Endothelial cell of umbilical vein (primary cell): ENCODE measurements at regions not wholly inside any gene's neighbourhood (a gene's known extent, or its start where the extent isn't known, plus 50 kb on each side); places are given as distances from the start of the nearest gene placed in this dataset.
"Not testable (repeated sequence)": the region's sequence is repeated elsewhere in the genome, so short reads cannot be mapped to it uniquely, and the experiment has no call there.

ENCODE experiments used
- BruUV-seq: library from RNA; stranded (reverse); fragments of 400-500 nt; replicated peaks from 2 replicates; lab custom pipeline; 2021; lab: Mats Ljungman, UMichigan
- CTCF ChIA-PET: fragments of 300-600, 350-600 bp; sonication (Branson Sonifier 250); formaldehyde crosslinking; loops from one replicate; lab custom pipeline; 2021; ENCODE audit warnings: antibody characterized with exemption, inconsistent platforms; lab: Charles Lee
- POLR2A ChIA-PET: fragments of 300-600, 350-600 bp; sonication (Branson Sonifier 250); formaldehyde crosslinking; loops from one replicate; lab custom pipeline; 2021; ENCODE audit warnings: antibody characterized with exemption, inconsistent platforms; lab: Charles Lee
- DNase-seq: peaks from one replicate; pipeline ENCODE4 v3.0.0-alpha.2; 2011; ENCODE audit warnings: low read depth, low spot score
- FAIRE-seq: peaks from 2 replicates; lab custom pipeline; 2011; peaks lifted over from hg19 to GRCh38; lab: Jason Lieb, UNC
- H2AFZ ChIP-seq: 2 replicates; pipeline ENCODE4 v1.6.0; 2012; ENCODE audit warnings: low read depth, low read length, control low read depth, inconsistent platforms
- H3K27ac ChIP-seq: 2 replicates; pipeline ENCODE4 v1.5.1; 2011; ENCODE audit warnings: low read depth, mild to moderate bottlenecking, control low read depth, low read length, moderate library complexity; ENCODE audit not compliant: insufficient read depth
- H3K27me3 ChIP-seq, 2 experiments: 2 replicates each; pipeline versions ENCODE4 v1.6.0 to v1.6.1; 2011; ENCODE audit warnings: low read length in 2 of 2, mixed read lengths in 1 of 2; ENCODE audit not compliant: control insufficient read depth in 2 of 2, insufficient read depth in 2 of 2
- H3K36me3 ChIP-seq, 2 experiments: 2 replicates in 1 of 2; 3 replicates in 1 of 2; pipeline ENCODE4 v1.5.1; 2011; ENCODE audit warnings: low read length in 2 of 2, mild to moderate bottlenecking in 1 of 2, moderate library complexity in 1 of 2; ENCODE audit not compliant: control insufficient read depth in 2 of 2, insufficient read depth in 2 of 2; ENCODE audit errors: extremely low read depth in 1 of 2
- H3K4me1 ChIP-seq: 3 replicates; pipeline ENCODE4 v1.5.1; 2011; ENCODE audit warnings: mild to moderate bottlenecking, low read length; ENCODE audit not compliant: control insufficient read depth, insufficient read depth; ENCODE audit errors: extremely low read depth
- H3K4me2 ChIP-seq: 2 replicates; pipeline ENCODE4 v1.6.1; 2011; ENCODE audit warnings: low read length, control low read depth, mixed read lengths; ENCODE audit not compliant: insufficient read depth
- H3K4me3 ChIP-seq, 3 experiments: fragments of 200-600 bp in 1 of 3; sonication (generic), shearing (Covaris generic) in 1 of 3; replicated peaks in 1 of 3; 2 replicates each; pipeline ENCODE4 v1.5.1; 2011 to 2016; ENCODE audit warnings: control low read depth in 3 of 3, low read length in 3 of 3, mild to moderate bottlenecking in 2 of 3, inconsistent platforms in 1 of 3, low read depth in 1 of 3, moderate library complexity in 1 of 3; ENCODE audit not compliant: insufficient read depth in 1 of 3
- H3K79me2 ChIP-seq: 2 replicates; pipeline ENCODE4 v1.6.0; 2012; ENCODE audit warnings: low read length, inconsistent platforms; ENCODE audit not compliant: control insufficient read depth, insufficient read depth
- H3K9ac ChIP-seq: replicated peaks from 2 replicates; pipeline ENCODE3; 2011; ENCODE audit warnings: low read length, control low read depth; ENCODE audit not compliant: insufficient read depth; ENCODE audit errors: extremely low read depth
- H3K9me1 ChIP-seq: replicated peaks from 3 replicates; pipeline ENCODE4 v1.6.0; 2011; ENCODE audit warnings: mild to moderate bottlenecking, low read length; ENCODE audit not compliant: control insufficient read depth, insufficient read depth; ENCODE audit errors: extremely low read depth
- H3K9me3 ChIP-seq: replicated peaks from 2 replicates; pipeline ENCODE4 v1.5.1; 2012; ENCODE audit warnings: low read length, inconsistent platforms; ENCODE audit not compliant: control insufficient read depth, insufficient read depth
- H4K20me1 ChIP-seq: replicated peaks from 2 replicates; pipeline ENCODE3; 2011; ENCODE audit warnings: mild to moderate bottlenecking, low read length; ENCODE audit not compliant: control insufficient read depth, insufficient read depth; ENCODE audit errors: extremely low read depth
- CTCF ChIP-seq, 2 donors: IDR thresholded peaks; 1 replicate in 1 of 2; 2 replicates in 1 of 2; pipeline ENCODE4 v1.5.1; 2011; ENCODE audit warnings: low read length in 2 of 2, mild to moderate bottlenecking in 2 of 2, moderate library complexity in 2 of 2, control low read depth in 1 of 2, inconsistent platforms in 1 of 2, low read depth in 1 of 2; ENCODE audit not compliant: insufficient read depth in 1 of 2; ENCODE audit errors: extremely low read depth in 1 of 2
- FOS ChIP-seq: IDR thresholded peaks from 2 replicates; pipeline ENCODE4 v1.6.1; 2011; ENCODE audit warnings: mild to moderate bottlenecking, low read length, moderate library complexity, borderline replicate concordance; ENCODE audit not compliant: insufficient read depth
- GATA2 ChIP-seq: IDR thresholded peaks from 2 replicates; pipeline ENCODE4 v1.7.0; 2011; ENCODE audit warnings: low read depth, mild to moderate bottlenecking, moderate library complexity, mixed read lengths, low read length; ENCODE audit not compliant: insufficient read length, insufficient read depth
- JUN ChIP-seq: IDR thresholded peaks from 2 replicates; pipeline ENCODE4 v1.6.1; 2011; ENCODE audit warnings: borderline replicate concordance, low read depth; ENCODE audit not compliant: insufficient read length, insufficient read depth
- MAX ChIP-seq: IDR thresholded peaks from 2 replicates; pipeline ENCODE4 v1.6.1; 2011; ENCODE audit not compliant: insufficient read depth, insufficient read length
- MYC ChIP-seq: IDR thresholded peaks from one replicate; pipeline ENCODE4 v1.6.1; 2011; ENCODE audit warnings: mild to moderate bottlenecking, low read depth, low read length
- dilution Hi-C: fragments of 300-500 bp; cut with MboI; formaldehyde crosslinking; loops from one replicate; pipeline ENCODE4 v1.15.0; 2019; ENCODE audit warnings: low sequenced_read_pairs; ENCODE audit not compliant: extremely low pct_ligation_motif_present
- intact Hi-C: fragments of 100-400 bp; cut with micrococcal nuclease; formaldehyde crosslinking; loops from one replicate; pipeline ENCODE4 v1.10.0; 2022

- dilution Hi-C loops, result no loop called here
- no peak for DNase-seq
- CTCF ChIA-PET, result no interaction called here
Observed at GRCh38 chr2:39881494-39881893, 102.4 kb upstream of the THUMPD2 start.

GRCh38 chr2:39879001-39879400, 99.9 kb upstream of the THUMPD2 start:
- H3K79me2 ChIP-seq, H3K4me3 ChIP-seq, H3K4me1 ChIP-seq, dilution Hi-C loops, H3K9me1 ChIP-seq, H3K4me2 ChIP-seq, FAIRE-seq, H3K36me3 ChIP-seq, CTCF ChIA-PET, H2AFZ ChIP-seq, H4K20me1 ChIP-seq, H3K27ac ChIP-seq, H3K9ac ChIP-seq, DNase-seq, BruUV-seq, H3K9me3 ChIP-seq, H3K27me3 ChIP-seq, POLR2A ChIA-PET, intact Hi-C loops: not testable (repeated sequence)

More at GRCh38 chr2:39881494-39881893, 102.4 kb upstream of the THUMPD2 start:
- Histone ChIP-seq H3K27ac (no peak overlapping the region), H4K20me1 (no peaks in the 10 kb centered on the region), H3K4me2 (no peak overlapping the region), H2AFZ (no peak overlapping the region), H3K79me2 (no peaks in the 10 kb centered on the region), H3K27me3 (no peaks in the 10 kb centered on the region), H3K9me3 (no peaks in the 10 kb centered on the region), H3K36me3 (no peaks in the 10 kb centered on the region), H3K9me1 (no peaks in the 10 kb centered on the region), H3K9ac (no peak overlapping the region), H3K4me1 (no peaks in the 10 kb centered on the region), H3K4me3 (no peak overlapping the region)
- intact Hi-C loops, result no loop called here
- no TSS peak for BruUV-seq
- POLR2A ChIA-PET, result no interaction called here
- no peak for TF ChIP-seq CTCF (IDR thresholded peaks at IDR 0.05; ENCODE audit: extremely low read depth in 1 of 2, insufficient read depth in 1 of 2, low read depth in 1 of 2, low read length in 2 of 2)
- no peak for TF ChIP-seq MYC
- no peak for TF ChIP-seq GATA2
- no peak for TF ChIP-seq JUN
- no peak for TF ChIP-seq MAX
- no peak for TF ChIP-seq FOS
- FAIRE-seq, result no peak
